ENCODE measurements at regions not wholly inside any gene's neighbourhood (a gene's known extent, or its start where the extent isn't known, plus 50 kb on each side); places are given as distances from the start of the nearest gene placed in this dataset.

GRCh38 chr13:79906345-79906744 is 425.4 kb downstream of the NDFIP2 start:
- TF ChIP-seq CTCF (IDR thresholded peaks at IDR 0.05): no peak
- TF ChIP-seq POLR2A (IDR thresholded peaks at IDR 0.05): no peak
